Mammary epithelial cell (primary cell): ENCODE measurements at regions not wholly inside any gene's neighbourhood (a gene's known extent, or its start where the extent isn't known, plus 50 kb on each side); places are given as distances from the start of the nearest gene placed in this dataset.

Source experiments
- CTCF ChIP-seq, 2 donors: IDR thresholded peaks in 1 of 2; conservative IDR thresholded peaks in 1 of 2; 2 replicates each; pipeline ENCODE4 v1.5.1; 2011 to 2012; ENCODE audit warnings: inconsistent platforms in 2 of 2, low read length in 2 of 2, mild to moderate bottlenecking in 2 of 2, control low read depth in 1 of 2, low read depth in 1 of 2; ENCODE audit not compliant: insufficient read depth in 1 of 2; ENCODE audit errors: extremely low read depth in 1 of 2
- EZH2 ChIP-seq: IDR thresholded peaks from 2 replicates; pipeline ENCODE4 v1.6.1; 2012; ENCODE audit warnings: low read length, inconsistent platforms, borderline replicate concordance

GRCh38 chr18:61718944-61719343, 173.9 kb downstream of the RNF152 start:
- TF ChIP-seq CTCF (conservative IDR thresholded peaks at IDR 0.05 in 1 of 2, IDR thresholded peaks at IDR 0.05 in 1 of 2; ENCODE audit: extremely low read depth in 1 of 2, insufficient read depth in 1 of 2, low read depth in 1 of 2, low read length in 2 of 2) (no peak), EZH2 (no peak)
